CD14-positive monocyte (primary cell): ENCODE measurements at regions not wholly inside any gene's neighbourhood (a gene's known extent, or its start where the extent isn't known, plus 50 kb on each side); places are given as distances from the start of the nearest gene placed in this dataset.

ENCODE experiments used
- DNase-seq, 3 donors: peaks; one replicate each; pipeline ENCODE4 v3.0.0-alpha.2; 2011 to 2022
- H2AFZ ChIP-seq: 2 replicates; pipeline ENCODE4 v1.6.0; 2012; ENCODE audit warnings: mild to moderate bottlenecking, low read depth, low read length, inconsistent platforms; ENCODE audit not compliant: insufficient read depth, poor library complexity, severe bottlenecking
- H3K27ac ChIP-seq, 2 donors: 1 replicate in 1 of 2; 2 replicates in 1 of 2; pipeline ENCODE4 v1.5.1; 2012 to 2013; ENCODE audit warnings: low read length in 2 of 2, control low read depth in 1 of 2, inconsistent platforms in 1 of 2, low read depth in 1 of 2, mild to moderate bottlenecking in 1 of 2
- H3K27me3 ChIP-seq, 2 donors: one replicate each; pipeline versions ENCODE4 v1.6.0 to v1.6.1; 2011 to 2013; ENCODE audit warnings: low read length in 2 of 2; ENCODE audit not compliant: control insufficient read depth in 2 of 2, insufficient read depth in 2 of 2
- H3K36me3 ChIP-seq, 2 donors: replicated peaks in 1 of 2; 1 replicate in 1 of 2; 2 replicates in 1 of 2; pipeline versions ENCODE4 v1.5.1 to v1.6.1; 2012 to 2013; ENCODE audit warnings: low read length in 2 of 2, control low read depth in 1 of 2, inconsistent platforms in 1 of 2, mild to moderate bottlenecking in 1 of 2; ENCODE audit not compliant: insufficient read depth in 2 of 2, control insufficient read depth in 1 of 2
- H3K4me1 ChIP-seq, 2 donors: 1 replicate in 1 of 2; 2 replicates in 1 of 2; pipeline versions ENCODE4 v1.5.1 to v1.6.1; 2012 to 2013; ENCODE audit warnings: low read length in 2 of 2, control low read depth in 1 of 2, inconsistent platforms in 1 of 2, mild to moderate bottlenecking in 1 of 2, moderate library complexity in 1 of 2; ENCODE audit not compliant: insufficient read depth in 2 of 2, control insufficient read depth in 1 of 2
- H3K4me2 ChIP-seq: replicated peaks from 2 replicates; pipeline ENCODE3; 2012; ENCODE audit warnings: low read length, moderate library complexity, mild to moderate bottlenecking; ENCODE audit not compliant: poor library complexity, severe bottlenecking; ENCODE audit errors: extremely low read depth
- H3K4me3 ChIP-seq, 3 experiments: fragments of 200-600 bp in 1 of 3; sonication (generic) in 1 of 3; replicated peaks in 1 of 3; 1 replicate in 2 of 3; 2 replicates in 1 of 3; pipeline ENCODE4 v1.5.1; 2011 to 2013; ENCODE audit warnings: low read length in 3 of 3, mild to moderate bottlenecking in 3 of 3, control low read depth in 2 of 3, low read depth in 2 of 3, inconsistent platforms in 1 of 3, moderate library complexity in 1 of 3
- H3K79me2 ChIP-seq: 2 replicates; pipeline ENCODE4 v1.6.0; 2012; ENCODE audit warnings: mild to moderate bottlenecking, control low read depth, inconsistent platforms, low read length, moderate library complexity; ENCODE audit not compliant: insufficient read depth
- H3K9ac ChIP-seq: 2 replicates; pipeline ENCODE4 v1.6.0; 2017; ENCODE audit warnings: low read length, mild to moderate bottlenecking; ENCODE audit not compliant: insufficient read depth, poor library complexity, severe bottlenecking
- H3K9me3 ChIP-seq, 2 donors: replicated peaks in 1 of 2; 1 replicate in 1 of 2; 2 replicates in 1 of 2; pipeline versions ENCODE4 v1.5.1 to v1.6.1; 2012 to 2013; ENCODE audit warnings: low read length in 2 of 2, control low read depth in 1 of 2; ENCODE audit not compliant: control insufficient read depth in 1 of 2, insufficient read depth in 1 of 2
- H4K20me1 ChIP-seq: 2 replicates; pipeline ENCODE4 v1.6.0; 2012; ENCODE audit warnings: mild to moderate bottlenecking, low read length, control low read depth, moderate library complexity; ENCODE audit not compliant: insufficient read depth
- H3K27ac Mint-ChIP-seq, 7 donors: one replicate each; pipeline ENCODE4 v1.8.0; 2020; ENCODE audit warnings: mild to moderate bottlenecking in 7 of 7, mixed read lengths in 7 of 7, moderate library complexity in 6 of 7, inconsistent platforms in 2 of 7
- H3K27me3 Mint-ChIP-seq, 3 donors: one replicate each; pipeline ENCODE4 v1.8.0; 2021 to 2022; ENCODE audit warnings: low read depth in 3 of 3, mild to moderate bottlenecking in 3 of 3, mixed read lengths in 3 of 3, moderate library complexity in 3 of 3, inconsistent platforms in 1 of 3
- H3K36me3 Mint-ChIP-seq, 2 donors: one replicate each; pipeline ENCODE4 v1.8.0; 2020; ENCODE audit warnings: mixed read lengths in 2 of 2, inconsistent platforms in 1 of 2, mild to moderate bottlenecking in 1 of 2
- H3K4me1 Mint-ChIP-seq: one replicate; pipeline ENCODE4 v1.8.0; 2020; ENCODE audit warnings: mild to moderate bottlenecking, mixed read lengths
- H3K4me3 Mint-ChIP-seq, 2 donors: one replicate each; pipeline ENCODE4 v1.8.0; 2020; ENCODE audit warnings: mild to moderate bottlenecking in 2 of 2, mixed read lengths in 2 of 2, moderate library complexity in 1 of 2
- H3K9me3 Mint-ChIP-seq, 7 donors: one replicate each; pipeline ENCODE4 v1.8.0; 2020 to 2022; ENCODE audit warnings: mixed read lengths in 7 of 7, mild to moderate bottlenecking in 6 of 7, moderate library complexity in 6 of 7, inconsistent platforms in 2 of 7
- WGBS: methylation state at CpG from one replicate; pipeline ENCODE4 v1.1.5; 2013; ENCODE audit warnings: missing lambda C conversion rate; ENCODE audit not compliant: insufficient coverage; 5-methylcytosine and 5-hydroxymethylcytosine counted together
- intact Hi-C, 2 donors: fragments of 100-400 bp; cut with micrococcal nuclease; formaldehyde crosslinking; loops; one replicate each; pipeline versions ENCODE4 v1.15.0 to v1.15.1; 2023
- TF ChIP-seq, protein P1 (sequence below): fragments of 200-600 bp; IDR thresholded peaks from one replicate; pipeline ENCODE4 v1.8.0; 2022; ENCODE audit warnings: antibody characterized with exemption, mild to moderate bottlenecking

DNA sequence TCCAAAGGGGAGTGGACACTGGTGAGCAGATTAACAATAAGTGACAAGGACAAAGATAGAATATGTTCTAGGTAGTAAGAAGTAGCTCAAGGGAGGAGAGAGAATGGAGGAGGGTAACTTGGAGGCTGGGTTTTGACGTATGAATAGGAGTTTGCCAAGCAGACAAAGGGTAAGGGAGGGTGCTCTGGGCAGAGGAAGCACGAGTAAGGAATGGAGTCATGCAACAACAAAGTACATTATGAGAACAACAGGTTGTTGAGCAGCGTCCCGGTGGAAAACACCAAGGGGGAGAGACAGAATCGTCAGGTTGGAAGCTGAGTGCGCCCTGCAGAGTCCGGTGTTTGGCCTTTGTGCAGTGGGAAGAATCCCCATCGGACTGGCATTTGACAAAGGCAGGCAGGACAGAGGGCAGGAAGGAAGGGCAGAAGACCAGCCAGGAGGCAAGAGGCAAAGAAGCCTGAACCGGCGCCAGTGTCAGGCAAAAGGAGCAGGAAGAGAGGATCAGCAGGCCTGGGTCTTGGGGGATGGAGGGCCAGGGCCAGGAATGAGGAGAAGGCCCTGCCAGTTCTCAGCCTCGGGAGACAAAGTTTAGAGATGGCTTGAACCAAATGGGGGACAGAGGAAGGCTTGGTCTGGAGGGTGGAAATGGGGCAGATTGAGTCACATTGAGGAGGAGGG lies 134.3 kb upstream of the TNRC6C start:
- H3K79me2 ChIP-seq = no peaks in the 10 kb centered on the region
- no peak overlapping the region for H3K4me3 Mint-ChIP-seq
- H3K27me3 ChIP-seq = peaks cover 0 to 2% of the 10 kb centered on the region in 2 donors
- H3K27me3 Mint-ChIP-seq = peaks cover 9 to 19% (median 11%) of the 10 kb centered on the region in 3 donors
- H3K36me3 ChIP-seq = no peaks in the 10 kb centered on the region
- no peak for DNase-seq
- intact Hi-C loops = no loop called here
- H4K20me1 ChIP-seq = no peaks in the 10 kb centered on the region
- H3K4me2 ChIP-seq = no peak overlapping the region
- H3K9ac ChIP-seq = no peak overlapping the region
- no peak overlapping the region for H3K27ac Mint-ChIP-seq
- no peaks in the 10 kb centered on the region for H3K4me1 ChIP-seq
- H2AFZ ChIP-seq = no peak overlapping the region
- H3K9me3 ChIP-seq = peaks cover 0 to 8% of the 10 kb centered on the region in 2 donors
- H3K4me3 ChIP-seq = no peak overlapping the region
- H3K9me3 Mint-ChIP-seq = peaks cover 0 to 2% (median 1%) of the 10 kb centered on the region in 7 donors
- TF ChIP-seq, protein P1, sequence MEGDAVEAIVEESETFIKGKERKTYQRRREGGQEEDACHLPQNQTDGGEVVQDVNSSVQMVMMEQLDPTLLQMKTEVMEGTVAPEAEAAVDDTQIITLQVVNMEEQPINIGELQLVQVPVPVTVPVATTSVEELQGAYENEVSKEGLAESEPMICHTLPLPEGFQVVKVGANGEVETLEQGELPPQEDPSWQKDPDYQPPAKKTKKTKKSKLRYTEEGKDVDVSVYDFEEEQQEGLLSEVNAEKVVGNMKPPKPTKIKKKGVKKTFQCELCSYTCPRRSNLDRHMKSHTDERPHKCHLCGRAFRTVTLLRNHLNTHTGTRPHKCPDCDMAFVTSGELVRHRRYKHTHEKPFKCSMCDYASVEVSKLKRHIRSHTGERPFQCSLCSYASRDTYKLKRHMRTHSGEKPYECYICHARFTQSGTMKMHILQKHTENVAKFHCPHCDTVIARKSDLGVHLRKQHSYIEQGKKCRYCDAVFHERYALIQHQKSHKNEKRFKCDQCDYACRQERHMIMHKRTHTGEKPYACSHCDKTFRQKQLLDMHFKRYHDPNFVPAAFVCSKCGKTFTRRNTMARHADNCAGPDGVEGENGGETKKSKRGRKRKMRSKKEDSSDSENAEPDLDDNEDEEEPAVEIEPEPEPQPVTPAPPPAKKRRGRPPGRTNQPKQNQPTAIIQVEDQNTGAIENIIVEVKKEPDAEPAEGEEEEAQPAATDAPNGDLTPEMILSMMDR = no peak
- no peak overlapping the region for H3K27ac ChIP-seq
- no peaks in the 10 kb centered on the region for H3K4me1 Mint-ChIP-seq
- H3K36me3 Mint-ChIP-seq = no peaks in the 10 kb centered on the region
- 80% methylated on average over 11 of the region's 11 CpGs for WGBS

- Histone ChIP-seq H3K4me2 (no peak overlapping the region), H3K9ac (no peak overlapping the region), H3K27me3 (peaks cover 0 to 2% of the 10 kb centered on the region in 2 donors), H3K4me3 (no peak overlapping the region), H3K79me2 (no peaks in the 10 kb centered on the region), H4K20me1 (no peaks in the 10 kb centered on the region), H3K27ac (no peak overlapping the region), H3K9me3 (peaks cover 0 to 9% of the 10 kb centered on the region in 2 donors), H3K36me3 (no peaks in the 10 kb centered on the region), H3K4me1 (peaks cover 0 to under 1% of the 10 kb centered on the region in 2 donors), H2AFZ (no peak overlapping the region)
- Mint-ChIP-seq H3K4me3 (no peak overlapping the region), H3K27ac (no peak overlapping the region), H3K36me3 (no peaks in the 10 kb centered on the region), H3K27me3 (peaks cover 11 to 19% (median 12%) of the 10 kb centered on the region in 3 donors), H3K9me3 (peaks cover 0 to 2% (median 1%) of the 10 kb centered on the region in 7 donors), H3K4me1 (no peaks in the 10 kb centered on the region)
- TF ChIP-seq, protein P1 = no peak
- intact Hi-C loops = no loop called here
- no peak for DNase-seq
- WGBS = 92% methylated on average over 4 of the region's 9 CpGs
These were observed 133.7 kb upstream of the TNRC6C start for GRCh38 chr17:77824780-77825280.
